ENCODE measurements at regions not wholly inside any gene's neighbourhood (a gene's known extent, or its start where the extent isn't known, plus 50 kb on each side); places are given as distances from the start of the nearest gene placed in this dataset.

DNA sequence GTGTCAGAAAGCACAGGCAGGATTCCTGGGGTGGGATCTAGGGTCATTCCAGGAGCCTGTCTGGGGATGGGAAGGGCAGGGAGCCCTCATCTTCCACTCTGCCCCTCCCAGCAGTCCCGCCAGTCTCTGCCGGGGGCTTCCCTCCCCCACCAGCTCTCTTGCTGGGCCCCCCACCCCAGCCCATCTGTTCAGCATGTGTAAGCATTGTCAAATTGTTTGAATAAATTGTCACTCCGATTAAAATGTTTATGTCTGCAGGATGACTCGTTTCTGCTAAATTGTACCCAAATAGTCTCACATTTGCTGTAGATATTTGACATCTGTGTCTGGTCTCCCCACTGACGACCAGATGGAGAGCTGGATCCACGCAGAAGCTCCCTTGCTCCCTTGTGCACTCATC is 257.6 kb downstream of the ANKRD60 start:
- no peak for DNase-seq (ENCODE audit: low read depth)

DNA sequence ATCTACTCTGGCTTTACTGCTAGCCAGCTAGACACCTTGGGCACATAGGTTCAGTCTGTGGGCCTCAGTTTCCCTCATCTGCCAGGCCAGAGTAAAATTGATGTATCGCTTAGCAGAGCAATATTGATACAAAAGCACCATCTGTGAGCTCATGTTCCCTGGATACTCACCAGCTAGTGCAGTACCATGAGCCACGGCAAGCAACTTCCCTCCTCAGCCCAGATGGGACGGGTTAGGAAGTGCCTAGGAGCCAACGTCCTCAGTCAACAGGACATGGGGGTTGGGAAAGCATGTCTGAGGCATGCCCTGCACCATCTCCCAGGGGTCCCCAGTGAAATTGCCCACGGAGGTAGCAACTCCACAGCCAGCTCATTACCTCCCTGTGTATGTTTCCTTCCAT is 258.3 kb downstream of the ANKRD60 start:
- no peak for DNase-seq (ENCODE audit: low read depth)

GRCh38 chr20:57968120-57968519 is 258.3 kb upstream of the PMEPA1 start:
- DNase-seq (ENCODE audit: low read depth) = no peak

- DNase-seq (ENCODE audit: low read depth) = no peak
Measured at GRCh38 chr20:57967364-57967763, 257.5 kb upstream of the PMEPA1 start.

DNA sequence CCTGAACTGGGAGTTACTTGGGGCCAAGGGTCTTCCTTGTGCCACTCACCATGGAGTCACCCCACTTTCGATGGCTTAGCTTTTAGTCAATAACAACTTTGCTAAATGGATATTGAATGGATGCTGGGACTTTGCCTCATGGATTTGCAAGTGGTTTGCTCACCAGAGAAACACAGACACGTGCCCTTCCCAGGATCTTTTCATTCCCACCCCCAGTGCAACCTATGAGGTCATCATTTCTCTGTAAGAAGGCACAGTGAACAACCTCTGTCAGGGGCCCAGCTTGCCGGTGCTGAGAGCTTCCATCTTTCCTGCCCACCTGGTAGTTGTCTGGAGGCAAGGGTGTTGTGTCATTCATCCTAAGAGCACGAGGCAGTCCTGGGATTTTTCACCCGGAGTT is 256.8 kb upstream of the PMEPA1 start:
- no peak for DNase-seq (ENCODE audit: low read depth)

GRCh38 chr20:57965441-57965840 is 255.6 kb upstream of the PMEPA1 start:
- no peak for DNase-seq (ENCODE audit: low read depth)

- peak; percentile 55 for DNase-seq (ENCODE audit: low read depth)
Measured at GRCh38 chr20:57964011-57964862, 254.4 kb upstream of the PMEPA1 start.

DNA sequence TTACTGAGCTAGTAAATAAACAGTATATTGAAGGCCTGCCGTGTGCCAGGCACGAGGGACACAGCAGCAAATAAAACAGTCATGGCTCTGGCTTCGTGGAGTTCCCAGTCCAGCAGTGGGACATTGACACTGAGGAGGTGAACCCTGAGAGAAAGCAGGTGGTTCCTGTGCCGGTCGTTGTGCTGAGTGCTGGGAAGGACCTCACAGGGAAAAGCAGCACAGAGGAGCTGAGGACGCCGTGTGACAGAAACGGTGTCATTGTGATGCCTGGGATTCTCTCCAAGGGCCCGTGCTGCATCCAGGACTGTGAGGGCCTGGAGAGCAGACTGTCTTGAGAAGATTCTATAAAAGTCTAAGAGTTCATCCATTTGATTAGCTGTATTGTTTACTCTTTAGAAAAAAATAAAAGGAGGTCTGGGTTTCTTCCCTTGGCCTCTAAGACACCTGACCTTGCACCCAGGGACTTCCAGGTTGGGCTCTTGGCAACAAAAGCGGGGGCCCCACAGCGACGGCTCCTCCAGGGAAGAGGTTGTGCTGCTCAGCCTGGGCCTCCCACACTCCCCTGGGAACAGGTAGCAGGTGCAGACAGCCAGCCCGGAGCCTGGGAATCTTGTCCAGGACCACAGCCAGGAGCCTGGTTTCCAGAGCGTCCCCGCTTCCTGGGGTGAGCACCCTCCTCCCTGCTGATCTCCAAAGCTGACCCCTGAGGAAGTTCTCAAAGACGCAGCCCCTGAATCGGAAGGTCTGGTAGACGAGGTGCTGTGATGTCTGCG is 251.2 kb upstream of the PMEPA1 start:
- no peak for DNase-seq (ENCODE audit: low read depth)

DNA sequence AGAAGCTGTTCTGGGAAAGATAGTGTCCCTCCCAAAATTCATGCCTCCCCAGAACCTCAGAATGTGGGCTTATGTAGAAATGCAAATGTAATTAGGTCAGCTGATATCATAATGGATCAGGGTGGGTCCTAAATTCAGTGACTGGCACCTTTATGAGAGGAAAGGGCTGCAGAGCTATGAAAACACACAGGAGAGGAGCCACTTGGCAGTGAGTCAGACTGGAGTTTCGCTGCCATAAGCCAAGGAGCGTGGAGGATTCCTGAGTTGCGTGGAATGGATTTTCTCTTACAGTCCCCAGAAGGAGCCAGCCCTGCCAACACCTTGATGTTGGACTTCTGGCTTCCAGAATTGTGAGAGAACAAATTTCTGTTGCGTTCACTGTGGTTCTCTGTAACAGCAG is 249.8 kb upstream of the PMEPA1 start:
- DNase-seq (ENCODE audit: low read depth) = no peak

- no peak for DNase-seq (ENCODE audit: low read depth)
Measured at GRCh38 chr20:57959018-57959417, 249.2 kb upstream of the PMEPA1 start.

DNA sequence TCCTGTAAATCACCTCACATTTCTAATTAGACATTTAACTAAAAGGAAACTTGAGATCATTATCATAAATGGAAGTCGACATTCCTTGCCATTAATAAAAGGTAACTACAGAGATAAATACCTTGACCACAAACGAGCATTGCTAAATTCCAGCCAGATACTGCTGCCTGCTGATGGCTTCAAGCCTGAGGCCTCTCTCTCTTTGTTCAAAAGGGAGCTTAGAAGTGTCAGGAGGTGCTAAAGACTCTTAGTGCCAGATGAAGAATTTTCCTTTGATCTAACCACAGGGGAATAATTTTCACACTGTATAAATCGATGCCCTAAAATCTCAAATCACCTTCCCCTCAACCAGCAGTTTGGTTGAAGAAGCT is 248.2 kb upstream of the PMEPA1 start:
- DNase-seq (ENCODE audit: low read depth) = no peak

GRCh38 chr20:57957411-57958049 is 247.7 kb upstream of the PMEPA1 start:
- DNase-seq (ENCODE audit: low read depth) = peak; percentile 32

GRCh38 chr20:57953638-57954037 is 243.8 kb upstream of the PMEPA1 start:
- DNase-seq (ENCODE audit: low read depth) = no peak

- no peak for DNase-seq (ENCODE audit: low read depth)
Measured at GRCh38 chr20:57952136-57952535, 242.3 kb upstream of the PMEPA1 start.

- DNase-seq (ENCODE audit: low read depth) = no peak
Measured at GRCh38 chr20:57951549-57951948, 241.7 kb upstream of the PMEPA1 start.

DNA sequence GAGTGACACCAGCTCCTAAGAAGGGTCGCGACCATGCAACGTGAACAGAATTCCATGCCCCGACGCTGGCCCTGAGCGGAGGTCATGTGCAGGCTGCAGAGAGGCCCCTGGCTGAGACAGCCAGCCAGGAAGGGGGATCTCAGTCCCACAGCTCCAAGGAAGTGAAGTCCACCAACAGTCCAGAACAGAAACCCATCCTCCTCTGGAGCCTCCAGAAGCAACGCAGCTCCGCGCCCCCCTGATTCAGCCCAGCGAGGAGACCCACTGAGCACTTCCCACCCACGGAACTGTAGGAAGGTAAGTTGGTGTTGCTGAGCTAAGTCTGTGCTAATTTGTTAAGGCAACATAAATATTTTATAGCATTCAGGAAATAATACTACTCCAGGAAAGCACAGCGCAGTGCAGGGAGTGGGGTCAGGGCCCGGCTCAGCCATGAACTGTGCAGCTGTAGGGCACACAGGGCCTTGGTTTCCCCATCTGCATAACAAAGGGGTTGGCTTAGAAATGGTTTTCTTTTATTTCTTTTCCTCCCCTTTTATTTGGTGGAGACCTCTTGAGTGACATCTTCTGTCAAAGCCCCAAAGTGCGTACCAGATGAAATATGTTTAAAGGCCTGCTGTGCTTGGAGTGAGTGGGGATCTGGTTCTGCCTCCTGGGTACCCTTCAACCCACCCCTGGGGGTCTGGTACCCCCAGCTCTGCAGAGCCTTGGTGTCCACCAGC is 241.1 kb upstream of the PMEPA1 start:
- DNase-seq (ENCODE audit: low read depth) = no peak

DNA sequence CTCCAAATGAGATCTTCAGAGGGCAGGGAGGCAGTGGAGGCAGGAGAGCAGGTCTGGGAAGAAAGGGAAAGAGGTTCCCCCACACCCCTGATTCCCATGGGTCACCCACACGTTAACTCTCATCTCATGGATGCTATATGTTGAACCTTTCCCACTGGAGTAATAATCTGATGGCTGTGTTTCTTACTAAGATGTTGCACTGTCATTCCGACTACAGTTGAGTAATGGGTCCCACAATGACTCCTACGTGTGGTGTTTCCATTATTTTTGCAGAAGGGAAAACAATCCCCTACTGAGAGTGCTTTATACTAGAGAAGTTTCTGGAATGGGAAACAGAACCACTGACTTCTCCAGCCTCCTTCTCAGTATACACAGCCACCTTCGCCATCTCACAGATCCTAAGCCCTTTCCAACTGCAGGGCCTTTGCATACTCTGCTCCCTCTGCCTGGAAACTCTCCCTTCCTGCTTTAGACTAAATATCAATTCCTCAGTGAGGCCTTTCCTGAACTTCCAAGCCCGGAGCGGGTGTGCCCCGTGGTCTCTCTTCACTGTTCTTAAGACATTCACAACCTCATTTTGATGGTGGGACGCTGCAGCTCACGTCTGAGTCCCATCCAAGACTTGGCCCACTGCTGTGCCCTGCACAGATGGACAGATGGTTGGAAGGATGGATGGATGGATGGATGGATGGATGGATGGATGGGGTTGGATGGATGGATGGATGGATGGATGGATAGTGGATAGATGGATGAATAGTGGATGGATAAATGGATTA is 238.6 kb upstream of the PMEPA1 start:
- no peak for DNase-seq (ENCODE audit: low read depth)

GRCh38 chr20:57947421-57948179 is 237.8 kb upstream of the PMEPA1 start:
- peak; percentile 84 for DNase-seq (ENCODE audit: low read depth)

DNA sequence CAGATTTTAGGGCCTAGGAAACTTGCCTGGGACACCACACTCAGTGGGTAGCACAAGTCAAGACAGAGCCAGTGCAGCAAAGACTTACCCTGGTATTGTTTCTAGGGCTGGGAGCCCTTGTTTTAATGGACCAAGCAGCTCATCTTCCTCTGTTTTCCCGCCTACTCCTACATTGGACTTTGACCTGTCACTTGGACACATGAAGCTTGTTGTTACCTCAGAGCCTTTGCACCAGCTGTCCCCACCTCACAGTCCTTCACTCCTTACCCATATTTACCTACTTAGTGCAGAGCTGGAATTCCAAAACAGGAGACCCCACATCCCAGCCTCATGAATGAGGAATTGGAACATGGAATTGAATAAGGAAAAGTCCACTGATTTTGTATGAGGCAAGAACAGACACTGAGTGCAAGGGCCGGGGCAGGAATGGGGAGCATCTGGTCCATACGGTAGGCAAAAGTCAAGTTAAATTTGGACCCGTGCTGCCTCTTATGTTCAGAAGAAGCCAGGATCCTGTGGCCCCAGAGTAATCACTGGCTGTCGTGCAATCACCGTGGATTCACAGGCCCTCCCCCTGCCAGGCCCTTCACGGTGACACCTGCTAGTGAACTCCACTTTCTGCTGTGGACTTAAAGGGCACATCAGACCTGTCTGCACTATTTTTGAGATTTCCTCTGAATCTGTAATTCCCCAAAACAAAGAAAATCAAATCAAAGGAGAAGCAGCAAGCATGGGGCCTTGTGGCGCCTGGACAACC is 236.9 kb upstream of the PMEPA1 start:
- no peak for DNase-seq (ENCODE audit: low read depth)

DNA sequence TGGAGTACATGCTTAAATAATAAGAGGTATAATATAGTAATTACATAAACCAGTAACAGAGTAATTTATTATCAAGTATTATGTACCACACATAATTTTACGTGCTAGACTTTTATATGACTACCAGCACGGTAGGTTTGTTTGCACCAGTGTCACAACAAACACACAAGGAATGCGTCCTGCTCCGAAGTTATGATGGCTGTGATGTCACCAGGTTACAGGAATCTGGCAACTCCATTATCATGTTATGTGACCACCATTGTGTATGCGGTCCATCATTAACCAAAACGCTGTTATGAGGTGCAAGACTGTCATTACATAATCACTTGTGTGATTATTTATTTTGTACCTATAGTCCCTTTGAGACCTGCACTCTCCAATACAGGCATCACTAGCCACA is 235.2 kb upstream of the PMEPA1 start:
- DNase-seq (ENCODE audit: low read depth) = no peak
